Caco-2 (cell line): ENCODE measurements at regions not wholly inside any gene's neighbourhood (a gene's known extent, or its start where the extent isn't known, plus 50 kb on each side); places are given as distances from the start of the nearest gene placed in this dataset.

Source experiments
- BruUV-seq: library from RNA; stranded (reverse); fragments of 400-500 nt; replicated peaks from 2 replicates; lab custom pipeline; 2021; lab: Mats Ljungman, UMichigan
- CTCF ChIA-PET: fragments of 300-600 bp; sonication (Branson Sonifier 250); formaldehyde crosslinking; loops from one replicate; lab custom pipeline; 2022; ENCODE audit warnings: antibody characterized with exemption; lab: Charles Lee
- POLR2A ChIA-PET: fragments of 300-600 bp; sonication (Branson Sonifier 250); formaldehyde crosslinking; loops from one replicate; lab custom pipeline; 2022; ENCODE audit warnings: antibody characterized with exemption; lab: Charles Lee
- DNase-seq, 2 experiments: peaks; one replicate each; pipeline versions ENCODE4 v3.0.0 to v3.0.0-alpha.2; 2020 to 2022
- H3K27me3 ChIP-seq: replicated peaks from 2 replicates; pipeline ENCODE4 v1.6.0; 2011; ENCODE audit warnings: low read length; ENCODE audit not compliant: control insufficient read depth, insufficient read depth
- H3K36me3 ChIP-seq: 2 replicates; pipeline ENCODE4 v1.5.1; 2011; ENCODE audit warnings: low read length; ENCODE audit not compliant: control insufficient read depth, insufficient read depth
- H3K4me1 ChIP-seq: fragments of 250-450 bp; sonication (Bioruptor Pico); 2 replicates; pipeline ENCODE4 v1.5.1; 2020; ENCODE audit warnings: mild to moderate bottlenecking
- H3K4me3 ChIP-seq: 2 replicates; pipeline ENCODE4 v1.5.1; 2011; ENCODE audit warnings: low read depth, mild to moderate bottlenecking, control low read depth, low read length
- H3K9me3 ChIP-seq: fragments of 250-450 bp; sonication (Bioruptor Pico); 2 replicates; pipeline ENCODE4 v1.5.1; 2020; ENCODE audit warnings: mild to moderate bottlenecking, moderate library complexity
- H3K27ac Mint-ChIP-seq: one replicate; pipeline ENCODE4 v1.8.0; 2022; ENCODE audit warnings: mixed read lengths; ENCODE audit not compliant: unreplicated experiment
- H3K27me3 Mint-ChIP-seq: one replicate; pipeline ENCODE4 v1.8.0; 2022; ENCODE audit warnings: mixed read lengths; ENCODE audit not compliant: insufficient read depth, unreplicated experiment
- H3K36me3 Mint-ChIP-seq: one replicate; pipeline ENCODE4 v1.8.0; 2022; ENCODE audit warnings: mild to moderate bottlenecking, mixed read lengths; ENCODE audit not compliant: insufficient read depth, unreplicated experiment
- H3K4me1 Mint-ChIP-seq: one replicate; pipeline ENCODE4 v1.8.0; 2022; ENCODE audit warnings: low read depth, mixed read lengths; ENCODE audit not compliant: unreplicated experiment
- H3K4me3 Mint-ChIP-seq: one replicate; pipeline ENCODE4 v1.8.0; 2022; ENCODE audit warnings: mild to moderate bottlenecking, moderate library complexity, mixed read lengths; ENCODE audit not compliant: unreplicated experiment
- H3K9me3 Mint-ChIP-seq: one replicate; pipeline ENCODE4 v1.8.0; 2022; ENCODE audit warnings: mixed read lengths; ENCODE audit not compliant: unreplicated experiment
- intact Hi-C: fragments of 100-400 bp; cut with micrococcal nuclease; formaldehyde crosslinking; loops from one replicate; pipeline ENCODE4 v1.10.0; 2022; ENCODE audit not compliant: unreplicated experiment
- TF ChIP-seq, protein P1 (sequence below), 2 experiments: fragments of 200-600 bp in 1 of 2; IDR thresholded peaks; 1 replicate in 1 of 2; 2 replicates in 1 of 2; pipeline versions ENCODE4 v1.5.1 to v1.8.0; 2011 to 2022; ENCODE audit warnings: antibody characterized with exemption in 1 of 2, control low read depth in 1 of 2, inconsistent platforms in 1 of 2, low read depth in 1 of 2, low read length in 1 of 2, mild to moderate bottlenecking in 1 of 2, moderate library complexity in 1 of 2; ENCODE audit not compliant: insufficient read depth in 1 of 2, severe bottlenecking in 1 of 2, unreplicated experiment in 1 of 2

DNA sequence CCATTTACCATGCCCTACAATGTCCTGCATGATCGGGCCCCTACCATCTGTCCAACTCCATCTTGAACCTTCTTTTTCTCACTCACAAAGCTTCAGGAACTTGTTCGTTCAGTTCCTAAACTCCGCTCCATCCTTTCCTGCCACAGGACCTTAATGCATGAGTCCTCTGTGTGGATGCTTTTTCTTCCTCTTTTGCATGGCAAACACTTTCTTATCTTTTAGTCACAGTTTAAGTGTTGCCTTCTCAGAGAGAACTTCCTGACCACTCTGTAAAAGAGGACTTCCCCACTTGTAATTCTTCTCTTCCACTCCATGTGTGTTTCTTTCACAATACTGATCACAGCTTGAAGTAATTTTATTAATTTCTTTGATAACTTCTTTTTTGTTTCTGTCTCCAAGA, 54.4 kb upstream of the ETV6 start:
- no peaks in the 10 kb centered on the region for H3K36me3 Mint-ChIP-seq
- H3K4me3 Mint-ChIP-seq: no peak overlapping the region
- H3K4me3 ChIP-seq: no peak overlapping the region
- no peaks in the 10 kb centered on the region for H3K9me3 Mint-ChIP-seq
- no peak overlapping the region for H3K27ac Mint-ChIP-seq
- no peaks in the 10 kb centered on the region for H3K36me3 ChIP-seq
- POLR2A ChIA-PET: no interaction called here
- no TSS peak for BruUV-seq
- intact Hi-C loops: no loop called here
- H3K9me3 ChIP-seq: no peaks in the 10 kb centered on the region
- TF ChIP-seq, protein P1, sequence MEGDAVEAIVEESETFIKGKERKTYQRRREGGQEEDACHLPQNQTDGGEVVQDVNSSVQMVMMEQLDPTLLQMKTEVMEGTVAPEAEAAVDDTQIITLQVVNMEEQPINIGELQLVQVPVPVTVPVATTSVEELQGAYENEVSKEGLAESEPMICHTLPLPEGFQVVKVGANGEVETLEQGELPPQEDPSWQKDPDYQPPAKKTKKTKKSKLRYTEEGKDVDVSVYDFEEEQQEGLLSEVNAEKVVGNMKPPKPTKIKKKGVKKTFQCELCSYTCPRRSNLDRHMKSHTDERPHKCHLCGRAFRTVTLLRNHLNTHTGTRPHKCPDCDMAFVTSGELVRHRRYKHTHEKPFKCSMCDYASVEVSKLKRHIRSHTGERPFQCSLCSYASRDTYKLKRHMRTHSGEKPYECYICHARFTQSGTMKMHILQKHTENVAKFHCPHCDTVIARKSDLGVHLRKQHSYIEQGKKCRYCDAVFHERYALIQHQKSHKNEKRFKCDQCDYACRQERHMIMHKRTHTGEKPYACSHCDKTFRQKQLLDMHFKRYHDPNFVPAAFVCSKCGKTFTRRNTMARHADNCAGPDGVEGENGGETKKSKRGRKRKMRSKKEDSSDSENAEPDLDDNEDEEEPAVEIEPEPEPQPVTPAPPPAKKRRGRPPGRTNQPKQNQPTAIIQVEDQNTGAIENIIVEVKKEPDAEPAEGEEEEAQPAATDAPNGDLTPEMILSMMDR (IDR thresholded peaks at IDR 0.05; ENCODE audit: insufficient read depth in 1 of 2, low read depth in 1 of 2, low read length in 1 of 2, severe bottlenecking in 1 of 2, unreplicated experiment in 1 of 2): no peak
- no peaks in the 10 kb centered on the region for H3K27me3 ChIP-seq
- no peaks in the 10 kb centered on the region for H3K4me1 Mint-ChIP-seq
- H3K4me1 ChIP-seq: no peaks in the 10 kb centered on the region
- DNase-seq: no peak
- CTCF ChIA-PET: no interaction called here
- H3K27me3 Mint-ChIP-seq: peaks cover 3% of the 10 kb centered on the region

DNA sequence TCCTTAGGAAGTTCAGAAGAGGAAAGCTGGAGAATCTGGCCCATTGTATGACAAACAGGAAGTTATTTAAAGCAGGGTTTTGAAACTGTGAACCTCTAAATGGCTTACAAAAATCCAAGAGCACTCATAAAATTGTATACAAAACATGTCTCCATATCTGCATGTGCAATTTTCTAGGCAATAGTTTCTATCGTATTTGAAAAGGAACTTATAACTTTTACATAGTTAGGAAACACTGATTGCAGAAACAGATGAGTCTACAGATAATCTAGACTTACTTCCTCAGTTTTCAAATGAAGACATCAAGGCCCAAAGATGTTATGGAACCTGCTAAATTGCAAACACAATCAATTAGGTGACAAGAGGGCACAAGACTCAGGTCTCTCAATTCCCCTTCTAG, 53.3 kb upstream of the ETV6 start:
- Histone ChIP-seq H3K4me1 (no peaks in the 10 kb centered on the region), H3K36me3 (no peaks in the 10 kb centered on the region), H3K9me3 (no peaks in the 10 kb centered on the region), H3K4me3 (no peak overlapping the region), H3K27me3 (no peaks in the 10 kb centered on the region)
- DNase-seq: no peak
- CTCF ChIA-PET: no interaction called here
- Mint-ChIP-seq H3K27me3 (peaks cover 3% of the 10 kb centered on the region), H3K27ac (no peak overlapping the region), H3K4me3 (no peak overlapping the region), H3K36me3 (no peaks in the 10 kb centered on the region), H3K4me1 (no peaks in the 10 kb centered on the region), H3K9me3 (no peaks in the 10 kb centered on the region)
- POLR2A ChIA-PET: no interaction called here
- intact Hi-C loops: no loop called here
- no TSS peak for BruUV-seq
- TF ChIP-seq, protein P1 (IDR thresholded peaks at IDR 0.05; ENCODE audit: insufficient read depth in 1 of 2, low read depth in 1 of 2, low read length in 1 of 2, severe bottlenecking in 1 of 2, unreplicated experiment in 1 of 2): no peak

- no peak overlapping the region for H3K4me3 ChIP-seq
- no peaks in the 10 kb centered on the region for H3K9me3 ChIP-seq
- H3K27me3 Mint-ChIP-seq: no peaks in the 10 kb centered on the region
- H3K9me3 Mint-ChIP-seq: no peaks in the 10 kb centered on the region
- no peaks in the 10 kb centered on the region for H3K36me3 Mint-ChIP-seq
- CTCF ChIA-PET: no interaction called here
- H3K36me3 ChIP-seq: no peaks in the 10 kb centered on the region
- TF ChIP-seq, protein P1 (IDR thresholded peaks at IDR 0.05; ENCODE audit: insufficient read depth in 1 of 2, low read depth in 1 of 2, low read length in 1 of 2, severe bottlenecking in 1 of 2, unreplicated experiment in 1 of 2): no peak
- H3K4me1 Mint-ChIP-seq: no peaks in the 10 kb centered on the region
- no peaks in the 10 kb centered on the region for H3K4me1 ChIP-seq
- no peak overlapping the region for H3K4me3 Mint-ChIP-seq
- H3K27me3 ChIP-seq: no peaks in the 10 kb centered on the region
- POLR2A ChIA-PET: interaction anchor here (0.6 kb wide), 1 partner anchor 126 kb away, joined by 4 read pairs; no protein-coding TSS in a partner anchor
- BruUV-seq: no TSS peak
- H3K27ac Mint-ChIP-seq: no peak overlapping the region
- intact Hi-C loops: no loop called here
- DNase-seq: no peak
Observed at GRCh38 chr12:11598900-11599299, 50.6 kb upstream of the ETV6 start.
